SK-N-SH treated with all-trans-retinoic acid at 6 μM for 48 hours (cell line): ENCODE measurements at regions not wholly inside any gene's neighbourhood (a gene's known extent, or its start where the extent isn't known, plus 50 kb on each side); places are given as distances from the start of the nearest gene placed in this dataset.

Experiments used
- ARNTL ChIP-seq: fragments of 450-650 bp; formaldehyde crosslinking; IDR thresholded peaks from 2 replicates; pipeline ENCODE4 v1.5.0; 2020; ENCODE audit warnings: low read depth, mild to moderate bottlenecking, moderate library complexity, borderline replicate concordance
- BACH2 ChIP-seq: fragments of 250-450 bp; sonication (Bioruptor Pico); IDR thresholded peaks from 2 replicates; pipeline ENCODE4 v1.9.0; 2021; ENCODE audit warnings: mild to moderate bottlenecking, borderline replicate concordance
- GLIS3 ChIP-seq: fragments of 250-450 bp; sonication (Bioruptor Pico); IDR thresholded peaks from 2 replicates; pipeline ENCODE4 v1.5.0; 2020; ENCODE audit warnings: mild to moderate bottlenecking, moderate library complexity
- PATZ1 ChIP-seq: fragments of 250-450 bp; sonication (Bioruptor Pico); IDR thresholded peaks from 2 replicates; pipeline ENCODE4 v1.8.0; 2020; ENCODE audit warnings: mild to moderate bottlenecking, moderate library complexity, borderline replicate concordance
- PPARA ChIP-seq: fragments of 250-450 bp; sonication (Bioruptor Pico); IDR thresholded peaks from 2 replicates; pipeline ENCODE4 v1.5.0; 2020; ENCODE audit warnings: mild to moderate bottlenecking, borderline replicate concordance
- RARB ChIP-seq: fragments of 250-450 bp; sonication (Bioruptor Pico); IDR thresholded peaks from 2 replicates; pipeline ENCODE4 v1.8.0; 2021; ENCODE audit warnings: mild to moderate bottlenecking, moderate library complexity
- SNAI2 ChIP-seq: fragments of 250-450 bp; sonication (Bioruptor Pico); IDR thresholded peaks from 2 replicates; pipeline ENCODE4 v1.5.0; 2020; ENCODE audit warnings: mild to moderate bottlenecking, moderate library complexity
- TOX ChIP-seq: fragments of 250-450 bp; sonication (Bioruptor Pico); IDR thresholded peaks from 2 replicates; pipeline ENCODE4 v1.8.0; 2021; ENCODE audit warnings: mild to moderate bottlenecking, moderate library complexity, borderline replicate concordance
- ZFP30 ChIP-seq: fragments of 450-650 bp; formaldehyde crosslinking; IDR thresholded peaks from 2 replicates; pipeline ENCODE4 v1.5.0; 2022; ENCODE audit warnings: mild to moderate bottlenecking, moderate library complexity
- ZNF565 ChIP-seq: fragments of 450-650 bp; formaldehyde crosslinking; conservative IDR thresholded peaks from 2 replicates; pipeline ENCODE4 v1.5.0; 2020; ENCODE audit warnings: low read depth, mild to moderate bottlenecking, moderate library complexity
- ZNF70 ChIP-seq: fragments of 450-650 bp; formaldehyde crosslinking; IDR thresholded peaks from 2 replicates; pipeline ENCODE4 v1.5.0; 2020; ENCODE audit warnings: mild to moderate bottlenecking, moderate library complexity
- TF ChIP-seq, protein P1 (sequence below): fragments of 250-450 bp; sonication (Bioruptor Pico); IDR thresholded peaks from 2 replicates; pipeline ENCODE4 v1.5.1; 2020; ENCODE audit warnings: low read depth, mild to moderate bottlenecking, moderate library complexity
- TF ChIP-seq, protein P2 (sequence below): fragments of 250-450 bp; sonication (Bioruptor Pico); IDR thresholded peaks from 2 replicates; pipeline ENCODE4 v1.5.0; 2020; ENCODE audit warnings: mild to moderate bottlenecking, moderate library complexity

- TF ChIP-seq RARB = no peak
- no peak for TF ChIP-seq PATZ1 (CRISPR knock-in tag)
- TF ChIP-seq ZFP30 = no peak
- TF ChIP-seq SNAI2 (CRISPR knock-in tag) = no peak
- no peak for TF ChIP-seq GLIS3 (CRISPR knock-in tag)
- TF ChIP-seq, protein P1, sequence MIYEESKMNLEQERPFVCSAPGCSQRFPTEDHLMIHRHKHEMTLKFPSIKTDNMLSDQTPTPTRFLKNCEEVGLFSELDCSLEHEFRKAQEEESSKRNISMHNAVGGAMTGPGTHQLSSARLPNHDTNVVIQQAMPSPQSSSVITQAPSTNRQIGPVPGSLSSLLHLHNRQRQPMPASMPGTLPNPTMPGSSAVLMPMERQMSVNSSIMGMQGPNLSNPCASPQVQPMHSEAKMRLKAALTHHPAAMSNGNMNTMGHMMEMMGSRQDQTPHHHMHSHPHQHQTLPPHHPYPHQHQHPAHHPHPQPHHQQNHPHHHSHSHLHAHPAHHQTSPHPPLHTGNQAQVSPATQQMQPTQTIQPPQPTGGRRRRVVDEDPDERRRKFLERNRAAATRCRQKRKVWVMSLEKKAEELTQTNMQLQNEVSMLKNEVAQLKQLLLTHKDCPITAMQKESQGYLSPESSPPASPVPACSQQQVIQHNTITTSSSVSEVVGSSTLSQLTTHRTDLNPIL (CRISPR knock-in tag) = no peak
- no peak for TF ChIP-seq ZNF565 (CRISPR knock-in tag)
- TF ChIP-seq ARNTL (CRISPR knock-in tag) = no peak
- TF ChIP-seq TOX (CRISPR knock-in tag) = no peak
- TF ChIP-seq PPARA (CRISPR knock-in tag) = no peak
- TF ChIP-seq, protein P2, sequence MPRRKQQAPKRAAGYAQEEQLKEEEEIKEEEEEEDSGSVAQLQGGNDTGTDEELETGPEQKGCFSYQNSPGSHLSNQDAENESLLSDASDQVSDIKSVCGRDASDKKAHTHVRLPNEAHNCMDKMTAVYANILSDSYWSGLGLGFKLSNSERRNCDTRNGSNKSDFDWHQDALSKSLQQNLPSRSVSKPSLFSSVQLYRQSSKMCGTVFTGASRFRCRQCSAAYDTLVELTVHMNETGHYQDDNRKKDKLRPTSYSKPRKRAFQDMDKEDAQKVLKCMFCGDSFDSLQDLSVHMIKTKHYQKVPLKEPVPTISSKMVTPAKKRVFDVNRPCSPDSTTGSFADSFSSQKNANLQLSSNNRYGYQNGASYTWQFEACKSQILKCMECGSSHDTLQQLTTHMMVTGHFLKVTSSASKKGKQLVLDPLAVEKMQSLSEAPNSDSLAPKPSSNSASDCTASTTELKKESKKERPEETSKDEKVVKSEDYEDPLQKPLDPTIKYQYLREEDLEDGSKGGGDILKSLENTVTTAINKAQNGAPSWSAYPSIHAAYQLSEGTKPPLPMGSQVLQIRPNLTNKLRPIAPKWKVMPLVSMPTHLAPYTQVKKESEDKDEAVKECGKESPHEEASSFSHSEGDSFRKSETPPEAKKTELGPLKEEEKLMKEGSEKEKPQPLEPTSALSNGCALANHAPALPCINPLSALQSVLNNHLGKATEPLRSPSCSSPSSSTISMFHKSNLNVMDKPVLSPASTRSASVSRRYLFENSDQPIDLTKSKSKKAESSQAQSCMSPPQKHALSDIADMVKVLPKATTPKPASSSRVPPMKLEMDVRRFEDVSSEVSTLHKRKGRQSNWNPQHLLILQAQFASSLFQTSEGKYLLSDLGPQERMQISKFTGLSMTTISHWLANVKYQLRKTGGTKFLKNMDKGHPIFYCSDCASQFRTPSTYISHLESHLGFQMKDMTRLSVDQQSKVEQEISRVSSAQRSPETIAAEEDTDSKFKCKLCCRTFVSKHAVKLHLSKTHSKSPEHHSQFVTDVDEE (CRISPR knock-in tag) = no peak
- TF ChIP-seq BACH2 (CRISPR knock-in tag) = no peak
- no peak for TF ChIP-seq ZNF70
Measured at GRCh38 chr11:70026012-70026411, 52.1 kb upstream of the ANO1 start.
